Liver (tissue), 8 donors: ENCODE measurements at regions not wholly inside any gene's neighbourhood (a gene's known extent, or its start where the extent isn't known, plus 50 kb on each side); places are given as distances from the start of the nearest gene placed in this dataset.

ENCODE experiments used
- DNase-seq: peaks from one replicate; pipeline ENCODE4 v3.0.0-alpha.2; 2017; ENCODE audit warnings: low spot score
- H3K27ac ChIP-seq, 2 donors: one replicate each; pipeline ENCODE4 v1.7.0; 2013; ENCODE audit warnings: inconsistent platforms in 2 of 2, low read length in 2 of 2, control low read depth in 1 of 2, low read depth in 1 of 2, mild to moderate bottlenecking in 1 of 2
- H3K27me3 ChIP-seq, 4 donors: one replicate each; pipeline versions ENCODE4 v1.6.1 to v1.7.0; 2013; ENCODE audit warnings: low read length in 3 of 4, inconsistent platforms in 1 of 4, mild to moderate bottlenecking in 1 of 4, moderate library complexity in 1 of 4; ENCODE audit not compliant: control insufficient read depth in 4 of 4, insufficient read depth in 4 of 4
- H3K36me3 ChIP-seq, 4 donors: one replicate each; pipeline versions ENCODE4 v1.6.1 to v1.7.0; 2013; ENCODE audit warnings: low read length in 3 of 4, mild to moderate bottlenecking in 3 of 4, low read depth in 1 of 4, moderate library complexity in 1 of 4; ENCODE audit not compliant: control insufficient read depth in 4 of 4, insufficient read depth in 3 of 4
- H3K4me1 ChIP-seq, 4 donors: one replicate each; pipeline versions ENCODE4 v1.6.1 to v1.7.0; 2013; ENCODE audit warnings: low read length in 3 of 4, mild to moderate bottlenecking in 3 of 4, moderate library complexity in 1 of 4; ENCODE audit not compliant: control insufficient read depth in 4 of 4, insufficient read depth in 4 of 4
- H3K4me3 ChIP-seq, 3 donors: one replicate each; pipeline versions ENCODE4 v1.6.1 to v1.7.0; 2013; ENCODE audit warnings: low read length in 3 of 3, control low read depth in 1 of 3, low read depth in 1 of 3, mild to moderate bottlenecking in 1 of 3
- H3K9ac ChIP-seq, 2 donors: one replicate each; pipeline ENCODE4 v1.7.0; 2013; ENCODE audit warnings: low read length in 2 of 2, mild to moderate bottlenecking in 2 of 2, moderate library complexity in 2 of 2, control low read depth in 1 of 2, low read depth in 1 of 2
- H3K9me3 ChIP-seq, 4 donors: one replicate each; pipeline versions ENCODE4 v1.6.1 to v1.7.0; 2013; ENCODE audit warnings: low read length in 3 of 4; ENCODE audit not compliant: control insufficient read depth in 4 of 4
- ATF3 ChIP-seq: IDR thresholded peaks from 2 replicates; pipeline ENCODE4 v1.6.1; 2016; ENCODE audit warnings: antibody characterized with exemption
- CTCF ChIP-seq: fragments of 150-350 bp; IDR thresholded peaks from 2 replicates; pipeline ENCODE4 v1.5.1; 2017; ENCODE audit warnings: improper control_type of control experiment, low read depth, low read length; ENCODE audit not compliant: missing input control
- EGR1 ChIP-seq, 2 donors: IDR thresholded peaks; 2 replicates each; pipeline ENCODE4 v1.6.1; 2016 to 2018; ENCODE audit warnings: antibody characterized with exemption in 2 of 2, low read depth in 2 of 2
- FOXA1 ChIP-seq: IDR thresholded peaks from 2 replicates; pipeline ENCODE4 v1.6.1; 2016; ENCODE audit warnings: antibody characterized with exemption
- FOXA2 ChIP-seq: IDR thresholded peaks from 2 replicates; pipeline ENCODE4 v1.6.1; 2016; ENCODE audit warnings: antibody characterized with exemption
- GABPA ChIP-seq, 2 donors: IDR thresholded peaks in 1 of 2; conservative IDR thresholded peaks in 1 of 2; 2 replicates each; pipeline ENCODE4 v1.6.1; 2016; ENCODE audit warnings: antibody characterized with exemption in 2 of 2, mild to moderate bottlenecking in 1 of 2, moderate library complexity in 1 of 2
- HNF4A ChIP-seq, 2 donors: conservative IDR thresholded peaks; 2 replicates each; pipeline ENCODE4 v1.6.1; 2016; ENCODE audit warnings: antibody characterized with exemption in 2 of 2, mild to moderate bottlenecking in 2 of 2
- HNF4G ChIP-seq: IDR thresholded peaks from 2 replicates; pipeline ENCODE4 v1.6.1; 2016; ENCODE audit warnings: antibody characterized with exemption
- JUND ChIP-seq, 2 donors: IDR thresholded peaks; 2 replicates each; pipeline ENCODE4 v1.6.1; 2016; ENCODE audit warnings: antibody characterized with exemption in 2 of 2
- MAX ChIP-seq: IDR thresholded peaks from 2 replicates; pipeline ENCODE4 v1.6.1; 2016; ENCODE audit warnings: antibody characterized with exemption
- NR2F2 ChIP-seq: IDR thresholded peaks from 2 replicates; pipeline ENCODE4 v1.6.1; 2016; ENCODE audit warnings: antibody characterized with exemption
- RAD21 ChIP-seq, 2 donors: IDR thresholded peaks; 2 replicates each; pipeline ENCODE4 v1.6.1; 2016; ENCODE audit warnings: antibody characterized with exemption in 2 of 2, mild to moderate bottlenecking in 2 of 2
- REST ChIP-seq: IDR thresholded peaks from 2 replicates; pipeline ENCODE4 v1.6.1; 2016; ENCODE audit warnings: antibody characterized with exemption, mild to moderate bottlenecking
- RXRA ChIP-seq, 2 donors: IDR thresholded peaks; 2 replicates each; pipeline ENCODE4 v1.6.1; 2017 to 2018; ENCODE audit warnings: antibody characterized with exemption in 2 of 2, mild to moderate bottlenecking in 1 of 2
- SP1 ChIP-seq: IDR thresholded peaks from 2 replicates; pipeline ENCODE4 v1.6.1; 2018; ENCODE audit warnings: antibody characterized with exemption, mild to moderate bottlenecking
- TAF1 ChIP-seq: conservative IDR thresholded peaks from 2 replicates; pipeline ENCODE4 v1.6.1; 2016; ENCODE audit warnings: antibody characterized with exemption, mild to moderate bottlenecking
- YY1 ChIP-seq: IDR thresholded peaks from 2 replicates; pipeline ENCODE4 v1.6.1; 2016; ENCODE audit warnings: antibody characterized with exemption, mild to moderate bottlenecking
- ZBTB33 ChIP-seq: IDR thresholded peaks from 2 replicates; pipeline ENCODE4 v1.6.1; 2016; ENCODE audit warnings: antibody characterized with exemption
- WGBS: extraction: QIAGEN DNeasy Blood & Tissue Kit; methylation state at CpG from one replicate; pipeline ENCODE4 v1.1.7; 2013; 5-methylcytosine and 5-hydroxymethylcytosine counted together
- donor health status: healthy.
- donor health status: healthy.
- donor health status: healthy.
- donor health status: healthy.
- donor health status: healthy.

- no peak for TF ChIP-seq RXRA (IDR thresholded peaks at IDR 0.05)
- no peak for TF ChIP-seq HNF4A (conservative IDR thresholded peaks at IDR 0.05)
- no peak for TF ChIP-seq JUND (IDR thresholded peaks at IDR 0.05)
- no peak for TF ChIP-seq EGR1 (IDR thresholded peaks at IDR 0.05; ENCODE audit: low read depth in 2 of 2)
- no peak for TF ChIP-seq SP1
- TF ChIP-seq CTCF: no peak
- no peak for TF ChIP-seq GABPA (IDR thresholded peaks at IDR 0.05 in 1 of 2, conservative IDR thresholded peaks at IDR 0.05 in 1 of 2)
- TF ChIP-seq FOXA2: no peak
- no peak for TF ChIP-seq FOXA1
- TF ChIP-seq YY1: no peak
- TF ChIP-seq ZBTB33: no peak
- TF ChIP-seq REST: no peak
- TF ChIP-seq TAF1: no peak
- no peak for TF ChIP-seq HNF4G
- no peak for TF ChIP-seq MAX
- no peak for TF ChIP-seq NR2F2
- TF ChIP-seq ATF3: no peak
- TF ChIP-seq RAD21 (IDR thresholded peaks at IDR 0.05): no peak
- 57% methylated on average over 3 of the region's 3 CpGs for WGBS
- H3K27me3 ChIP-seq: peaks cover 0 to 3% (median 0%) of the 10 kb centered on the region in 4 donors
- DNase-seq: no peak
- no peak overlapping the region for H3K4me3 ChIP-seq
- H3K9ac ChIP-seq: no peak overlapping the region
- no peaks in the 10 kb centered on the region for H3K36me3 ChIP-seq
- H3K9me3 ChIP-seq: no peaks in the 10 kb centered on the region
- H3K4me1 ChIP-seq: no peaks in the 10 kb centered on the region
- no peak overlapping the region for H3K27ac ChIP-seq
Observed at GRCh38 chr3:33936171-33936920, 137.9 kb downstream of the PDCD6IP start.
